EH (cell line): ENCODE measurements at regions not wholly inside any gene's neighbourhood (a gene's known extent, or its start where the extent isn't known, plus 50 kb on each side); places are given as distances from the start of the nearest gene placed in this dataset.
A peak's percentile ranks its signal among the peaks of the same experiment; 100 is the strongest.
"Not testable (repeated sequence)": the region's sequence is repeated elsewhere in the genome, so short reads cannot be mapped to it uniquely, and the experiment has no call there.

ENCODE experiments used
- DNase-seq: peaks from one replicate; pipeline ENCODE4 v3.0.0-alpha.2; 2015; ENCODE audit warnings: low read depth

DNA sequence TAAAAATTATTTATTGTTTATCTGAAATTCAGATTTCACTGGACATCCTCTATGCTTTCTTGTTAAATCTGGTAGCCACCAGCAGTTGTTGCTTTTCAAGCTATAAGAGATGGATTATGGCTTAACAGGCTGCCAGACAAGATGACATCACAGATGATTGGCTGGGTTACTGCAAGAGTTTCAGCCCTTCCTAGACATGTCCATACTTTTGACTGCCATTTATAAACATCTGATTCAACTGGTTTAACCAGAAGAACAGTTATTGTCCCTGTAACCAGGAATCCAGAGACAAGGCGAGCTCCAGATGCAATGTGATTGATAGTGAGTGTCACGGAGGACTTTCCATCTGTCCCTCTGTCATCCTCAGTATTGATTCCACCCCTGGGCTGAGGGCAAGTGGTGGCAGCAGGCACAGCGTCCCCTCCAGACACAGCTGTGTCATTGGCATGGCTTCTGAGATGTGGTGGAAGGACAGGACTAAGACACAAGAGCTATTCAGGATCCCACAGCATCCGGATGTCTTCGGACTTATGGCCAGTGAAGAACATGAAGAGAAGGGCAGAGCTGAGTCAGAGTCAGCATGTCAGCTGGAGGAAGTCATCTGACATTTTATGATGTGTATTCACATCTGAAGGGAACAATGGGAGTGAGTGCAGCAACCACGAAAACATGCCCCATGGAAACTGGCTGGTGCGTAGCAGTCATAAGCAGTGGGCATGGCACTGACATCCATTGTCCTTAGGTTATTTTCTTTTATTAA, 284.5 kb upstream of the CDYL start:
- peak; percentile 6 for DNase-seq

DNA sequence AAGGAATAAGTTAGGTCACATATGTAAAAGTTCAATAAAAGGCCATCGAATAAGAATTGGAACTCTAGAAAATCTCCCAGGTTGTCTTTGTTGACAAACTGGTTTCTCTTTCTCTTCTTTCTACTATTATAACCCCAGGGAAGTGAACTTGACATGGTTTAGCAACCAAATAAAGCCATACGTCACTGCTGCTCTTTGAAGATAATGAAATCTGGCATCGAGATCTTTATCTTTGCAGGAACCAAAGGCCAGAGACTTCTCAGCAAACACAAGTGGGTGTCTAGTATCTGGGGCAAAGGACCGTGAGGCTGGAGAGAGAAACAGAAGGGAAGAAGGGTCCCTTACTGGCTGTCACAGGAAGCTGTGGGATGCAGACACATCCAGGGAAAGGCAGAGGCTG, 286.7 kb upstream of the CDYL start:
- DNase-seq: peak; percentile 48

DNA sequence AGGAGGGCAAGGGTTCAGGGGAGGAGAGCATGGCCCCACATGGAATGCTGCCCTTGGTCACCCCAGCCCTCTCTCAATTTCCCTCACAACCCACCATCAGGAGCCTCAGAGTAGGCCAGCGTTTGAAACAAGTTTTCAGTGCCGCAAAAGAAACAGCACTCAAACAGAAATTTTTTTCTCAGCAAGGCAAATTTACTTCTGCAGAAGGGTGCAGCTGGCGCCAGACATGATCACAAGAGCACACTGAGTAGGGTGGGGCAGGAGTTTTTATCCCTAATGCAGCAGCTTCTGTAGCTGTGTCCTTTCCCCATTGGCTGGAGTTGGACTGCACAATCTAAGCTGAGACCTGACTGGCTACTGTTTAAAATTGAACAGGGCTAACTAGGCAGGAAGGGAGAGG, 287.8 kb upstream of the CDYL start:
- DNase-seq: no peak

DNA sequence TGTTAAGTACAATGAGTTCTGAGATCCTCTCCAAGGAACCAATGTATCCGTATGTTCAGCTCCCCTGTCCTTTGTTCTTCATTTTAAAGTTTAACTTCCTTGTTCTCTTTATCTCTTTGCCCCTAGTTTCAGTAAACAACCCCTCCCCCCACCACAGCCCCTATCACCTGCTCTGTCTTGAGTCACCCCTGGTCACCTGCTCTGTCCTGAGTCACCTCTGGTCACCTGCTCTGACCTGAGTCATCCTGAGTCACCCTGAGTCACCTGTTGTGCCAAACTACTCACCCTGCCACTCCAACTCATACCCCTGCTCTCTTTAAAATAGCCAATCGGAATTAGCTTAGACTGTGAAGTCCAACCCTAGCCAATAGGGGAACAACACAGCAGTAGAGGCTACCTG, 288.7 kb upstream of the CDYL start:
- DNase-seq: no peak

DNA sequence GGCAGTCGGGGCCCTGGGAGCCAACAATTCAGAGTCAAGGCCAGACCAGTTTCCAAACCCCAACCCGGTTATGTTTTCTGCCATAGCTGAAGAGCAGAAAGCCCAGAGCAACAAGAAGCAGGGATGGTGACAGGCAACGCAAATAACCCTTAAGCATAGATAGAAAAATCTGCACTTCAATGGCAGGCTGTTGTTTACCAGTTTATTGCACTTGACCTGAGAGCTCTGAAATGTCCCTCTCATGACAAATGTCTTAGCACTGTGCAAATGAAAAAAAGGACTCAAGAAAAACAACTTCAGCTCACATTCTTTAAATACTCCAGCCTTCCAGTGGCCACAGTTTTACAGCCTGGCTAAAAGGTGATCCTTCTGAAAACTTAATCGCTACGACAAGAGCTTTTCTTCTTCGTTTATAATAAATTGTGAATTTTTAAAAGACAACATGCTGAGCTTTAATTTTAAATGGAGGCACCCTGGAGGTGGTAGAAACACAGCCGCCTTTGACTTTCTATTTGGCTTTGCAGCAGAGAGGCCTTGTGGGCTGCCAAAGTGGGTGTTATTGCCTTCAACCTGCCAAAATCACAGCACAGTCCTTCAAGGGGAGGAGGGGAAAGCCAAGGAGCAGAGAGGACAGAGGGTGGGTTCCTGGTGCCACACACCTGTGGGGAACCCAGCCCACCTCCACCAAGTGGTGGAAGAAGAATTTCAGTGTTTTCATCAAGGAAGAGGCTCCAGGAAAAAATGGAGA, 289.5 kb upstream of the CDYL start:
- DNase-seq: peak; percentile 32

DNA sequence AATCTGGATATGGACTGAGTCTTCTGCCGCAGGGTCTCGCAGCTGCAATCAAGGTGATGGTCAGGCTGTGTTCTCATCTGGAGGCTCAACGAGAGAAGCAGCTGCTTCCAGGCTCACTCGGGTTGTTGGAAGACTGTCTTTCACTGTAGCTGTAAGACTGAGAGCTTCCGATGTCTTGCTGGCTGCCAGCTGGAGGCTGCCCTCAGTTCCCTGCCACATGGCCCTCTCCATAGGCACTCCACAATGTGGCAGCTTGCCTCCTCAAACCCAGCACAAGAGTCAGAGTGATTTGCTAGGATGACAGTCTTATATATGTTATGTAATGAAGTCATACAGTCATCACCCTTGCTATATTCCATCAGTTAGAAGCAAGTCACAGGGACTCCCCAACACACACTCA, 290.5 kb upstream of the CDYL start:
- no peak for DNase-seq

DNA sequence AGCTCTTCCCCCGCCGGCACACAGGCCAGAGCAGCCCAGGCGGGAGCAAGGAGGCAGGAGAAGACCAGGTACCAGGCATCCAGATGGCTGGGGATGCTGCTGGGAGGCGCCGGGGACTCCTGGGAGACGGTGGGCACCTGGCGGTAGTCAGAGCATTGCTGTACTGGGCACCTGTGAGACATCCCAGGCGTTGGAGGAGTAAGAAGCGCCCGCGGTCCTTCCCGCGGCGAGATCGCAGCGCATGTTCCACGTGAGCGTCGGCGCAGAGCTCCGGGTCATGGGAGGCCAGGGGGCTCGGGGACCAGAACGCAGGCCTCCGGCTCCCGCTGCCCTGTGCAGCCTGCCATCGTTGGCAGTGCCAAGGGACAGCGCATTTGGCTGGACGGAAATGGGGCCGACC, 293.7 kb upstream of the CDYL start:
- DNase-seq: no peak

DNA sequence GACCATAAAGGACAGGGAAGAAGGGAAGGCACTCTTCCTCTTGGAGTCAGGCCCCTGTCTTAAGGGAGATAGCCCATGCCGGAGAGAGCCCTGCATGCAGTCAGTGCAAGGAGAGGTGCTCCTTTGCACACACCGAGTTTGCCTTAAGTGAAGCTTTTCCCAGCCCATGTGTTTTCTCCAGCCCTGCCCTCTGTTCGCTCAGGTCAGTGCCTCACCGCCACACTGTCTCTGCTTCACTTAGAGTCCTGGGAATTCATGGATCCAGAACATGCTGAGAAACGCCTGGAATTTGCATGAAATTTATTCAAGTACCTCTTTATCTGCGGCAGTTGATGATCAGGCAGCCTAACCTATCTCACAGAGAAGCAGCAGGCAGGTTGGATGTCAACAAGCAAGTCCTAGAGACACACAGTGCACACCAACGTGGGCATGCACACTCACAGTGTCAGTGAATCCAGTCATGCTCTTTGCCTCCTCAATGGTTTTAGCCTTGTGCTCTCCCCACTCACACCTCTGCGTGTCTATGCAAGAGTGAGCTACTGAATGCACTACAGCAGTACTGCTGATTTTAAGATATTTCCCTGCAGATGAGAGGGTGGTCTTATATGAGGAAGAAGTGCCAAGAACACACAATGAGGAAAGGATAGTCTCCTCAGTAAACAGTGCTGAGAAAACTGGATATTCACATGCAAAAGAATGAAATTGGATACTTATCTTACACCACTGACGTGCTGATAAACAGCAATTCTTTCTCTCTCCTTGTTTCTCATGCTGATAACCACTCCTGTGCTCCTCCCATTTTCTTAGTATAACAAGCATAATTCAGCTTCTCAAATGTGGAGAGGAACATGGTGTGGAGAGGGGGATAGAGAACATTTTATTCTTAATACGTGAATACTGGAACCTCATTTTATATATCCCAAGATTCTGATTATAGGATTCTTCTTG, 295.1 kb upstream of the CDYL start:
- no peak for DNase-seq

DNA sequence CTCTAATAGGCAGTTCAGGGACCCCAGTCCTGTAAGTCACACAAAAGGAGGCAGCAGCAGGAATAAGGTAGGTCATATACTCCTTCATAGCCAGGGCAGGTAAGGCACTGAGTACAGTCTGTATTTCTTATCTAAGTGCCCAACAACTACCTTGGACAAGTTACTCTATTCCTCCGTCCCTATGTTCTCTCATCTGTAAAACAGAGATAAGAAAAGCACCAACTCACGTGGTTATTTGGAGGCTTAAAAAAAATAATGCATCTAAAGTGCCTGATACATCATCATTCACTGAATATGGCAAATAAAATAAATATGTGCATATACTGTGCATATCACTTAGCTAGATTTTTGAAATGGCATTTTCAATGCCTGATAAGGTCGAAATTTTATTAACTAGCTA, 298.1 kb upstream of the CDYL start:
- DNase-seq: no peak

DNA sequence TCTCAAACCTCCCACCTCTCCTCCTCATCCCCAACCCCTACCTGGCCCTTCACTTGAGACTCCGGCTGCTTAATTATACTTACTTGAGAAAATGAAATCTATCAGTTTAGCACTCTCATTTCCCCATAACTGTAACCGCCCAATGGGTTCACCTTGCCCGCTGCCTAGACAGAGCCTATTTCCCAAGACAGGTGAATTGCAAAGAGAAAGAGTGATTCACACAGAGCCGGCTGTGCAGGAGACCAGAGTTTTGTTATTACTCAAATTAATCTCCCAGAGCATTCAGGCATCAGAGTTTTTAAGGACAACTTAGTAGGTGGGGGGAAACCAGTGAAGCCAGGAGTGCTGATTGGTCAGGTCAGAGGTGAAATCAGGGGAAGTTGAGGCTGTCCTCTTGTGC, 301.4 kb upstream of the CDYL start:
- no peak for DNase-seq

DNA sequence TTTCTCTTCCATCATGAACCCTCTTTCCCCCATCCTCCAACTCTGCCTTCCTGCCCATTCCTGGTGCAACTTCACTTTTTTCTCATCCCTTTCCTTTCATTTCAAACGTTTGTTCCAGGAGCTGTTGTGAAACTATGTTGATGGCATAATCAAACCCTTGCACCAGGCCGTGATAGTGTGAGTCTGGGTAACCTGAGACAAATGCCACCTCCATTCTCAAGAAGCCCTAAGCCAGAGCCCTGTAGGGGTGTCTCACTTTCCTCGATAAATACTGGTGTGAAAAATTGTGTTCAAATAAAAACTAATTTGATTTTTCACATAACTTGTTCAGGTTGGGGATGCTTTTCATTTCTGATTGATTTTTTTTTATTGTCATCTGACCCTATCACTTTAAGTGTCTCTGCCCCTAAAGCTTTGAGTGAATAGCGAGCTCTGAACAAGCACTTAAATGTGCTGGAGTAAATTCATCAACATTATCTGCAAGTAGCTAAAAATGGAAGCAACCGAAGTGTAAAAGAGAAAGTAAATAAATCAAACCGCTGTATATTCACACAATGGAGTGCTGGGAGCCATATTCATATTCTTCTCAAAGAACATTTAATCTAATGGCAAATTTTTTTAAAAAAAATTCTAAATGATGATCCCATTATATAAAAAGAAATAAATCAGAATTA, 303.1 kb upstream of the CDYL start:
- no peak for DNase-seq

DNA sequence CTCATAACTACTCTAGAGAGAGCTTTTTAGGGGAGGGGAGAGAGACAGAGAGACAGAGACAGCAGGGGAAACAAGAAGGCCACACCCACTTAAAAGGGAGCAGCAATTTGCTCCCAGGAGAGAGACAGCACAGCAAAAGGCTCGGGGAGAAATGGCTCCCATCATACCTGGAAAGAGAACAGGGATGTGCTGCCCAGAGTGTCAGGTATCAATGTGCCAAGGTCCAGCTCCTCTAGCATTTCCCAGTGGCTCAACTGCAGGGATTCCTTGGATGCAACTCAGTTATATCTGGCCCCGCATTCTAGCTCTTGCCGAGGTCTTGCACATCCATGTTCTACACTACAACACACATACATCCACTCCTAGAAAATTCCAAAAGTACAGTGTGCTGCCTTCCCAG, 304.0 kb upstream of the CDYL start:
- no peak for DNase-seq

DNA sequence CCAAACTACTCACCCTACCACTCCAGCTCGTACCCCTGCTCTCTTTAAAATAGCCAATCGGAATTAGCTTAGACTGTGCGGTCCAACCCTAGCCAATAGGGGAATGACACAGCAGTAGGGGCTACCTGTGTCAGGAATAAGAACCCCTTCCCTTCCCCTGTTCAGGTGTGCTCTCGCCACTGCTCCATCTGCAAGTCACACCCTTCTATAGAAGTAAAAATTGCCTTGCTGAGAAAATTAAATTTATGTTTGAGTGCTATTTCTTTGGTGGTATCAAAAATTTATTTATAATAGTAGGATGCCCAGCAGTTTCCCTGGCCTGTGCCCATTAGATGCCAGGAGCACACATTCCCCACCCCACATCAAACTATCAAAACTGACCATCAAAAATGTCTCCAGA, 304.7 kb upstream of the CDYL start:
- DNase-seq: not testable (repeated sequence)

DNA sequence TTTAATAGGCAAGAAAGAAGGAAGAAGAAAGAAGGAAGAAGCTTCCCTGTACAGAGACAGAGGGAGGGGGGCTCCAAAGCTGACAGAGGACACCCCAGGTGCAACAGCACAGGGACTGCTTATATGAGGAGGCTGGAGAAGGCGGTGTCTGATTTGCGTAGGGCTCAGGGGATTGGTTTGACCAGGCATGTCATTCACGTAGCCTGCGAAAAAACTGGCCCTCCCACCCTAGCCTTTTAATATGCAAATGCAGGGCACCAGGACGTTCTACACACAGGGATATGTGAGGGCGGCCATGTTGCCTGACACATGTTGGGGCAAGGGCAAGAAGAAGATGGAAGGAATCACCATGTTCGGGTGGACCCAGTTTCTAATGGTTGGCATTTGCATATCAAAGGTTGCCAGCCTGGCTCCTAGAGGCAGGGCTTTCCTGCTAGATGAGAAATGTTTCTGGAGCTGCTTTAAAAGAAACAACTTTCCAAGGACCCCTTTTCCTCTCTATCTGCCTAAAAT, 305.4 kb upstream of the CDYL start:
- no peak for DNase-seq

DNA sequence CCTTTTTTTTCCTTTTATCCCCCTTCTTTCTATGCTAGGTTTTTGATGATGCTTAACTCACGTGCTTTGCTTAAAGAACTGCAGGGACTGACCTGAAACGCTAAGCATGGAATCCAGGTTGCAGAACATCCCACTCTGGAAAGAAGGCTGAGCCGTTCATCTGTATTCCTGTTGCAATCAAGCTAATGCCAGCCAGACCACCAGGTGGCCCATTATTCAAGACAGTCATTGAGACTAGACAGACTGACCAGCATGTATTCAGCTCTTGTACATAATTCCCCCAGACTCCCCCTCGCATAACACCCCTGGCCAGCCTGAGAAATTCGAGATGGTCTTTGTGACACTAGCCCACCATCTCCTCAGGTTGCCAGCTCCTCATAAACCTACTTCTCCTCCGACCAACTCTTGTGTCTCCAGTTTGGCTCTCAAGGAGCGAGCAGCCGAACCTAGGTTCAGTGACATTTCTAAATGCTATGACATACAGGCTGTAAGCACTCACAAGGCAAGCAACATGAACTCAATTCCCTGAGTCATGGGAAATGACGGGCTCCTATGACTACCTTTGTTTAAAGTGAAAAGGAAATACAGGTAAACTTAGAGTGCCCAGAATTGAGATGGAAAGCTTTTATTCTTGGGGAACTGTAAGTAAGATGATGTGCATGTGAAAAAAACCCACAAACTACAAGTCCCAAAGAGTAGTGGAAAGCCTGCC, 309.3 kb upstream of the CDYL start:
- peak; percentile 22 for DNase-seq

DNA sequence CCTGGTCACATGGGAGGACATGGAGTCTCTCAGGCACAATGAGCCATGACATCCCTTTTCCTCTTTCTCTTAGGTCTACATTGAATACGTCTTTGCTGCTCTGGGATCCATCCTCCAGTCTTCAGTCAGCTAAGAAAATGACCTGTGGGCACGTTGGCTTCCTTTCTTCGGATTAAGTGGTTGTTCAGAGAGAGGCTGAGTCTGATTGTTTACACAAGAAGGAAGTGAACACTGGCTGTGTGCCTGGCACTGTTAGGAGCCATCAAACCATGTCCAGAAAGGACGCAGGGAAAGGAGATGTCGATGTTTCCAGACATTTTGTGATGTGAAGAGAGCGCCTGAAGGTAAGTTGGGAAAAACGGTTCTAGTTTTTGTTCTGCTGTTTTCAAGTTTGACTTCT, 309.9 kb upstream of the CDYL start:
- DNase-seq: peak; percentile 64

DNA sequence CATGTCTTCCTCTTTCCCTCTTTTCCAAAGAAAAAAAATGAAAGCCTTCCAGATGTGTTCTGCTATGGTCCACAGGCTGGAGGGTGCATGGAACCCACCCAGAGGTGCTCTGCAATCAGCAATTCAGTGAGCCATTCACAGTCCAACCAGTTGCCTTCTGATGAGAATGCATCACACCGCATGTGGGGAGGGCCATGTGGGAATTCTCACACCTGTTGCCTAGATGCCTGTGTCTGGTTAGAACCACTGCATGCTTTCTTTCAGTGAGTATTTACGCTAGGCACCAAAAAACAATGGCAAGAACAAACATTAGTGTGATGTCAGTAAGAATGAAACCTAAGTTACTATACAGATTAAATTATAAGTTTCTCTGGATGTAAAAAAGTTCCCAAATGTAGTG, 311.6 kb upstream of the CDYL start:
- no peak for DNase-seq

DNA sequence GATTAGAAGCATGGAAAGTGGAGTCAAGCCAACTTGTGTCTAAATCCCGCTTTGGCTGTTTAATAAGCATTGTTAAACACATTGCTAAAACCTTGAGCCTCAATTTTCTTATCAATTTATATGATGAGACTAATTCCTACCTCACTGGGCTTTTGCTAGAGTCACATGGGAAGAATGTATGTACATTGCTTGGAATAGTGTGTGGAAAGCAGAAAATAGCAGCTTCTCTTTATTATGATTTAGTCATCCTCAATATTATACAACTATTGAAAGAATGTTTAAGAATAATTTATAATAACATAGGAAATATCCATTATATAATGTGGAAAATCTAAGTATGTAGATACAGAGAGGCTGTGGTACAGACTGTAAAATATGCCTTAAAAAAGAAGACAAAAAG, 313.0 kb upstream of the CDYL start:
- no peak for DNase-seq

DNA sequence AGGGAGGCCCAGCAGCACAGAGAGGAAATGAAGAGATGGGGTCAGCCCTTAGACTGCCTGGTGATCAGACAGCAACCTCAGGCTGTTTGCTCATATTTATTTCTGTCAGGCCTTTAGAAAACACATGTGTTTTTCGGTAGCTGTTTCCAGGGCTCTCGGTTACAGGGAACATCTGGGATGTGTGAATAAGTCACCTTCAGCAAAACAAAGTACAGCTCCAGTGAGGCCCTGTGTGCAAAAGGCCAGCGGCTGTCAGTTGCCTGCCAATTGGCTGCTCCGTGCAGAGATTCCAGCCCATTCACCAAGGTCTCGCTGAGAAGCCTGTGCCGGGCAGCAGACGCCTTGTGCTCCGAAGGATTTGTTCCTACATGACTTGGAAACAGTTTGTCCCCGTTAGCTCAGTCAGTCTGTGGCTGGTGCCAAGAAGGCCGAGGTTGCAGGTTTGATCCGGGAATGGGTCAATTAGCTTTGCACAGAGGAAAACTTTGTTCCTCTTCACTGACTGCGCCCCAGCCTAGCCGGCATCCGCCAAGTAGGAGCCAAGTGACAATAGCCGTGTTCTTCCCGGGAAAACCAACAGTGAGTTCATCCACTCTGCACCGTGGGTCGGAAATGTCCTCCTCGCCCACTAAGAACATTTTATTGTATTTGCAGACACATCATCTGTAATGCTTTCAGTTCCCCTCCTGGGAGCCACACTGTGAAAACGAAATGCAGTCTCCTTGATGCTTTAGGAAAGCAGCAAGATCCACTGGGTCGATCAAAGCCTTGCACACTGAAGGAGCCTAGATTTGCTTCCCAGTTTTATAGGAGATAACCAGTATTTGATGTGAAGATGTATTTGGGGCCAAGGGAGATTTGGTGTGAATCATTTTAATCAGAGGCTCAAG, 315.4 kb upstream of the CDYL start:
- peak; percentile 35 for DNase-seq

DNA sequence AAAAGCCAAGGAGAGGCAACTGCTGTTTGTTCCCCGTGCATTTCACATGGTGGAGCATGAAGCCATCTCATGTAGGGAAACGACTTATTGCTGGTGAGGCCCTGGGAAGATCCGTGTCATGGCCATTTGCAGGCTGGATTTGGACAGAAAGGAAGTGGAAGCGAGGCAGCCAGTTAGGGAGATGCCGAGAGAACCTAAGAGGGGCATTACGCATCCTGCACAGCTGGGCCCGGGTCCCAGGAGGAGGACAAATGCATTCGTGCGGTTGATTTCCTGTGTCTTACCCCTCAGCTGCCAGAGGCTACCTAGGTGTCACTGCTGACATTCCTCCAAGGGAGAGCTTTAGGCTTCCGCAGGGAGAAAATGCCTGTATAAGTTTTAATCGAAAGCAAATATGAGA, 316.2 kb upstream of the CDYL start:
- DNase-seq: no peak
